ENCODE measurements at regions not wholly inside any gene's neighbourhood (a gene's known extent, or its start where the extent isn't known, plus 50 kb on each side); places are given as distances from the start of the nearest gene placed in this dataset.
A peak's percentile ranks its signal among the peaks of the same experiment; 100 is the strongest.

DNA sequence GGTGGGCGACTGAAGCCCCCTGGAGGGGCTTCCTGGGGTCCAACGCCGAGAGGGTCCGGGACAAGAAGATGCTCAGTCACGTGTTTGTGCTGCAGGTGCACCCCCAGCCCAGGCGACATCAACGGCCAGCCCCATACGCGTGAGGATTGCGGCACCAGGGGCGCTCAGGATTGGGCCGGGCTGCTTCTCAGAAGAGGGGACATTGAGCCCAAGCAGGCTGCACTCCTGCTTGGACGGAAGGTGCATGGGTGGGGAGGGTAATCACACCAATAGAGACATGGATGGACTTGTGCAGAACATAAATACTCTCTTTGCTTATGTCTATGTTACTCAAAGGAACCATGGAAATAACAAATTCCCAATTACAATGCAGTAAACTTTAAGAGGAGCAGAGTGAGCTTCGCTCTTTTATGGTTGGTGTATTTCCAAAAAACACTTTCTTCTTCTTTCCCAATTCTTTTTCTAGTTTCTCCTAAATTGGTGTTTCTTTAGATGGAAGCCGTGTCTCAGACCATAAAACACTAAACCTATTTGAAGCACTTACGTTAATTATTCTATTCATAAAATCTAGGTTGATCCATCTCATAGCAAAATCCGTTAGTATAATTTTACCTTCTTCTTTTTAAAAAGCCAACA lies 182.7 kb downstream of the GOLGA6L6 start:
- TF ChIP-seq SREBF2 (IDR thresholded peaks at IDR 0.05): no peak
- no peak for TF ChIP-seq ZSCAN20 (CRISPR knock-in tag; IDR thresholded peaks at IDR 0.05)
- TF ChIP-seq, protein P1, sequence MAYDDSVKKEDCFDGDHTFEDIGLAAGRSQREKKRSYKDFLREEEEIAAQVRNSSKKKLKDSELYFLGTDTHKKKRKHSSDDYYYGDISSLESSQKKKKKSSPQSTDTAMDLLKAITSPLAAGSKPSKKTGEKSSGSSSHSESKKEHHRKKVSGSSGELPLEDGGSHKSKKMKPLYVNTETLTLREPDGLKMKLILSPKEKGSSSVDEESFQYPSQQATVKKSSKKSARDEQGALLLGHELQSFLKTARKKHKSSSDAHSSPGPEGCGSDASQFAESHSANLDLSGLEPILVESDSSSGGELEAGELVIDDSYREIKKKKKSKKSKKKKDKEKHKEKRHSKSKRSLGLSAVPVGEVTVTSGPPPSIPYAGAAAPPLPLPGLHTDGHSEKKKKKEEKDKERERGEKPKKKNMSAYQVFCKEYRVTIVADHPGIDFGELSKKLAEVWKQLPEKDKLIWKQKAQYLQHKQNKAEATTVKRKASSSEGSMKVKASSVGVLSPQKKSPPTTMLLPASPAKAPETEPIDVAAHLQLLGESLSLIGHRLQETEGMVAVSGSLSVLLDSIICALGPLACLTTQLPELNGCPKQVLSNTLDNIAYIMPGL (CRISPR knock-in tag; IDR thresholded peaks at IDR 0.05; ENCODE audit: borderline replicate concordance): no peak
- no peak for TF ChIP-seq GATA3 (IDR thresholded peaks at IDR 0.05; ENCODE audit: borderline replicate concordance)
- no peak for TF ChIP-seq BHLHE40 (IDR thresholded peaks at IDR 0.05; ENCODE audit: low read depth, low read length)
- TF ChIP-seq ATOH8 (CRISPR knock-in tag; IDR thresholded peaks at IDR 0.05; ENCODE audit: low read depth): no peak
- TF ChIP-seq CHD4 (IDR thresholded peaks at IDR 0.05; ENCODE audit: borderline replicate concordance): no peak
- no peak for TF ChIP-seq JUN (IDR thresholded peaks at IDR 0.05)
- no peak for TF ChIP-seq JUNB (IDR thresholded peaks at IDR 0.05)
- no peak for TF ChIP-seq RARB (CRISPR knock-in tag; IDR thresholded peaks at IDR 0.05)
- TF ChIP-seq NFE2L2 (conservative IDR thresholded peaks at IDR 0.05; ENCODE audit: low read length): no peak
- no peak for TF ChIP-seq REST (IDR thresholded peaks at IDR 0.05)
- no peak for TF ChIP-seq FOSL2 (IDR thresholded peaks at IDR 0.05)
- TF ChIP-seq FOSL2 (CRISPR knock-in tag; IDR thresholded peaks at IDR 0.05): no peak
- no peak for TF ChIP-seq MAFK (IDR thresholded peaks at IDR 0.05; ENCODE audit: partially characterized antibody)
- DNase-seq (ENCODE audit: low read depth in 1 of 2, low spot score in 1 of 2) (peak in 1 of 2 experiments; percentile 10), ATAC-seq (no peak), FAIRE-seq (no peak)
- Histone ChIP-seq H3K27ac (no peak overlapping the region), H3K4me3 (no peak overlapping the region), H3K9me3 (peaks cover 13% of the 10 kb centered on the region; the same call in 2 of the 3 replicates), H3K4me1 (no peaks in the 10 kb centered on the region), H3K4me2 (no peak overlapping the region)
- WGBS (ENCODE audit: missing lambda C conversion rate): 49% methylated on average over 17 of the region's 17 CpGs
- POLR2A ChIA-PET: no interaction called here
- CTCF ChIA-PET: interaction anchor here (3.2 to 6.9 kb wide), 2 partner anchors 926 to 1865 kb away, joined by 16 to 136 read pairs; no protein-coding TSS in a partner anchor

- CTCF ChIA-PET: interaction anchor here (2.3 to 6.9 kb wide), 5 partner anchors 11 to 1866 kb away, joined by 7 to 136 read pairs (median 16); no protein-coding TSS in a partner anchor
- DNase-seq (ENCODE audit: low read depth in 1 of 2, low spot score in 1 of 2): no peak
- H3K4me3 ChIP-seq: no peak overlapping the region
- H3K9me3 ChIP-seq: peaks cover 9% of the 10 kb centered on the region; the same call in 2 of the 3 replicates
- H3K27ac ChIP-seq: no peak overlapping the region
- WGBS (ENCODE audit: missing lambda C conversion rate): 49% methylated on average over 28 of the region's 28 CpGs
- POLR2A ChIA-PET: no interaction called here
- H3K4me1 ChIP-seq: no peaks in the 10 kb centered on the region
- no peak for FAIRE-seq
- no peak overlapping the region for H3K4me2 ChIP-seq
- peak in 1 of 2 experiments; percentile 5; a peak in 3 of 6 replicates for ATAC-seq
- TF ChIP-seq MYC (IDR thresholded peaks at IDR 0.05; ENCODE audit: borderline replicate concordance, low read length) (no peak), USF2 (IDR thresholded peaks at IDR 0.05) (no peak), NR3C1 (IDR thresholded peaks at IDR 0.05) (no peak), CHD4 (IDR thresholded peaks at IDR 0.05; ENCODE audit: borderline replicate concordance) (no peak), ESRRA (IDR thresholded peaks at IDR 0.05; ENCODE audit: borderline replicate concordance, low read length) (no peak), REST (IDR thresholded peaks at IDR 0.05) (no peak), TFCP2L1 (CRISPR knock-in tag; IDR thresholded peaks at IDR 0.05) (no peak), NPAS2 (CRISPR knock-in tag; IDR thresholded peaks at IDR 0.05; ENCODE audit: borderline replicate concordance) (no peak), HOXA7 (CRISPR knock-in tag; IDR thresholded peaks at IDR 0.05) (no peak), CEBPB (IDR thresholded peaks at IDR 0.05) (no peak), HEYL (CRISPR knock-in tag; IDR thresholded peaks at IDR 0.05) (no peak), NFE2L2 (conservative IDR thresholded peaks at IDR 0.05; ENCODE audit: low read length) (no peak)
- TF ChIP-seq, protein P2, sequence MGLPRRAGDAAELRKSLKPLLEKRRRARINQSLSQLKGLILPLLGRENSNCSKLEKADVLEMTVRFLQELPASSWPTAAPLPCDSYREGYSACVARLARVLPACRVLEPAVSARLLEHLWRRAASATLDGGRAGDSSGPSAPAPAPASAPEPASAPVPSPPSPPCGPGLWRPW (IDR thresholded peaks at IDR 0.05): no peak
These were observed 183.4 kb downstream of the GOLGA6L6 start for GRCh38 chr15:20358066-20358778.

Measured in A549 (cell line).